HAP-1 (cell line): ENCODE measurements at regions not wholly inside any gene's neighbourhood (a gene's known extent, or its start where the extent isn't known, plus 50 kb on each side); places are given as distances from the start of the nearest gene placed in this dataset.

Source experiments
- DNase-seq, 2 experiments: peaks; one replicate each; pipeline ENCODE4 v3.0.0-alpha.2; 2016 to 2020; ENCODE audit warnings: low spot score in 2 of 2
- H3K27me3 ChIP-seq: fragments of 250-450 bp; sonication (Bioruptor Pico); 2 replicates; pipeline ENCODE4 v1.5.1; 2020; ENCODE audit warnings: low read depth, mild to moderate bottlenecking, moderate library complexity
- H3K36me3 ChIP-seq: fragments of 250-450 bp; sonication (Bioruptor Pico); replicated peaks from 2 replicates; pipeline ENCODE4 v1.5.1; 2020; ENCODE audit warnings: mild to moderate bottlenecking
- H3K4me1 ChIP-seq: fragments of 250-450 bp; sonication (Bioruptor Pico); 2 replicates; pipeline ENCODE4 v1.5.1; 2020; ENCODE audit warnings: mild to moderate bottlenecking
- H3K4me3 ChIP-seq: fragments of 250-450 bp; sonication (Bioruptor Pico); 2 replicates; pipeline ENCODE4 v1.5.1; 2020; ENCODE audit warnings: mild to moderate bottlenecking, moderate library complexity
- H3K9me3 ChIP-seq: fragments of 250-450 bp; sonication (Bioruptor Pico); 2 replicates; pipeline ENCODE4 v1.5.1; 2020; ENCODE audit warnings: mild to moderate bottlenecking, moderate library complexity
- in situ Hi-C: fragments of 300-500 bp; cut with MboI; formaldehyde crosslinking; loops from 3 replicates; pipeline ENCODE4 v1.14.3; 2020; ENCODE audit warnings: low sequenced_read_pairs, inconsistent platforms, mixed read lengths

- in situ Hi-C loops: no loop called here
- Histone ChIP-seq H3K9me3 (no peaks in the 10 kb centered on the region), H3K4me3 (no peak overlapping the region), H3K36me3 (no peaks in the 10 kb centered on the region), H3K27me3 (no peaks in the 10 kb centered on the region), H3K4me1 (no peaks in the 10 kb centered on the region)
- DNase-seq: no peak
Measured at GRCh38 chr16:80210787-80211186, 330.0 kb upstream of the DYNLRB2 start.

GRCh38 chr16:80208743-80209142, 332.1 kb upstream of the DYNLRB2 start:
- in situ Hi-C loops: no loop called here
- no peaks in the 10 kb centered on the region for H3K4me1 ChIP-seq
- no peaks in the 10 kb centered on the region for H3K36me3 ChIP-seq
- no peaks in the 10 kb centered on the region for H3K9me3 ChIP-seq
- H3K27me3 ChIP-seq: no peaks in the 10 kb centered on the region
- no peak for DNase-seq
- no peak overlapping the region for H3K4me3 ChIP-seq

GRCh38 chr16:80208015-80208414, 332.8 kb upstream of the DYNLRB2 start:
- Histone ChIP-seq H3K9me3 (no peaks in the 10 kb centered on the region), H3K4me1 (no peaks in the 10 kb centered on the region), H3K27me3 (no peaks in the 10 kb centered on the region), H3K4me3 (no peak overlapping the region), H3K36me3 (no peaks in the 10 kb centered on the region)
- in situ Hi-C loops: no loop called here
- no peak for DNase-seq

- in situ Hi-C loops: no loop called here
- no peaks in the 10 kb centered on the region for H3K36me3 ChIP-seq
Measured at GRCh38 chr16:80203821-80204220, 337.0 kb upstream of the DYNLRB2 start.

GRCh38 chr16:80202831-80203413, 337.9 kb upstream of the DYNLRB2 start:
- H3K9me3 ChIP-seq: no peaks in the 10 kb centered on the region
- H3K4me1 ChIP-seq: no peaks in the 10 kb centered on the region
- in situ Hi-C loops: no loop called here
- no peaks in the 10 kb centered on the region for H3K36me3 ChIP-seq
- no peak for DNase-seq
- H3K4me3 ChIP-seq: no peak overlapping the region
- H3K27me3 ChIP-seq: no peaks in the 10 kb centered on the region

More at GRCh38 chr16:80203821-80204220, 337.0 kb upstream of the DYNLRB2 start:
- H3K4me3 ChIP-seq: no peak overlapping the region
- H3K9me3 ChIP-seq: no peaks in the 10 kb centered on the region
- no peaks in the 10 kb centered on the region for H3K27me3 ChIP-seq
- H3K4me1 ChIP-seq: no peaks in the 10 kb centered on the region
- no peak for DNase-seq

DNA sequence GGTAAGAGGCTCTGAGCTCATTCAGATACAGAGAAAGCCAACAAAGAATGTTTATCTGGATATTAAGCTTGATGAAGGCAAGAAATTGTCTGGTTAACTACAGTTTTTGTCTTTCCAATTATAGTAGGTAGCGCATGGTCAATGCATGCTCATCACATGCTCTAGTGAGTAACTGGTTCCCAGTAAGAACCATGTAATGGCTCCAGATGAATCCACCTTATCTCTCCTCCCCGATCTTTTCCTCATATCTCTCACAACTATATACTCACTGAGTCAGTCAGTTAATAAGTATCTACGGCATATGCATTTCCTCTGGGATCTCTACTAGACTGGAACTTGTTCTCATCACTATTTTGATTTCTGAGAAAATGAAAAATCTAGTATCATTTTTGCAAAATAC, 340.7 kb upstream of the DYNLRB2 start:
- Histone ChIP-seq H3K4me1 (no peaks in the 10 kb centered on the region), H3K27me3 (no peaks in the 10 kb centered on the region), H3K4me3 (no peak overlapping the region), H3K9me3 (no peaks in the 10 kb centered on the region), H3K36me3 (no peaks in the 10 kb centered on the region)
- in situ Hi-C loops: no loop called here
- DNase-seq: no peak

GRCh38 chr16:80199614-80200013, 341.2 kb upstream of the DYNLRB2 start:
- H3K4me1 ChIP-seq: no peaks in the 10 kb centered on the region
- no peaks in the 10 kb centered on the region for H3K9me3 ChIP-seq
- H3K36me3 ChIP-seq: no peaks in the 10 kb centered on the region
- DNase-seq: no peak
- no peaks in the 10 kb centered on the region for H3K27me3 ChIP-seq
- no peak overlapping the region for H3K4me3 ChIP-seq
- in situ Hi-C loops: no loop called here

DNA sequence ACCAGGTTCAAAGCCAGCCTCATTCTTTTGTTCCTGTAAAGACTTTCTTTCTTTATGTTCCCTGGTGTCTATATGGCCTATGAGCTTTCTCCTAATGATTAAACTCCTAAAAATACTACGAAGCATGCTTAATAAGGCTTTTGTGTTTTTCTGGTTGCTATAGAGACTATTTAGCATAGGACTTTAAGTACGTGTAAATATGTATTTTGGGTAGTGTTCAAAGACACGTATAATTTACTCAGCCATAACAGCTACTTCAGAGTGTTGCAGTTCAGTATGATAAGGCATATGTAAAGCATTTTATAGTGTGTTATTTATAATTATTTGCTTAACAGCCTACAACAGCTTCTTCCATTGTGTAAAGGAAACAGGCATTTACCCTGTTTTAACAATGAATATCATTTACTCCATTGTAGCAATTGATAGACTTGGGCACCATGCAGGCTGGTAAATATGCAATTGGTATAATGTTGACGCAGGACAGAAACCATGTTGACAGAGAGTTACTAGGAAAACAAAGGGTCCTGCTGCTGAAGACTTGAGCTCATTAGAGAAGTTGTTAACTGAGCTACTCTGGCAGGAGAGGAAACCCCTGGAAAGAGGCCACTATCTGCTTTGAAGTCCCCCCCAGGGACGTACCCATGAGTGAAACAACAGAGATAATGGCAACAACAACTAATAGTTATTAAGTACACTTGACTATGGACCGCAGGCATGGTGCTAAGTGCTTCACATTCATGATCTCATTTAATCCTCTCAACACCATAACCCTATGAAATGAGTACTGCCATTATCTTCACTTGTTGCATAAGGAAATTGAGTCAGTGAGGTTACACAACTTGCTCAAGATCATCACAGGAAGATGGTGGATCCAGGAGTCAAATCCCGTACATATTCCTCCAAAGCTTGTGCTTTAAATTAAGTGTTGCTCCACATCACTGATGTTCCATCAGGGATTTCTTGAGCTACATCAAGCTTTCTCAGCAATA, 342.2 kb upstream of the DYNLRB2 start:
- DNase-seq: no peak
- in situ Hi-C loops: no loop called here

GRCh38 chr16:80197741-80198201, 343.0 kb upstream of the DYNLRB2 start:
- Histone ChIP-seq H3K9me3 (no peaks in the 10 kb centered on the region), H3K36me3 (no peaks in the 10 kb centered on the region), H3K4me3 (no peak overlapping the region), H3K27me3 (no peaks in the 10 kb centered on the region), H3K4me1 (no peaks in the 10 kb centered on the region)
- no peak for DNase-seq
- in situ Hi-C loops: no loop called here

More for the DNA sequence above, 342.2 kb upstream of the DYNLRB2 start:
- H3K36me3 ChIP-seq: no peaks in the 10 kb centered on the region
- H3K9me3 ChIP-seq: no peaks in the 10 kb centered on the region
- no peaks in the 10 kb centered on the region for H3K27me3 ChIP-seq
- H3K4me1 ChIP-seq: no peaks in the 10 kb centered on the region
- no peak overlapping the region for H3K4me3 ChIP-seq

- H3K36me3 ChIP-seq: no peaks in the 10 kb centered on the region
- no peaks in the 10 kb centered on the region for H3K4me1 ChIP-seq
- in situ Hi-C loops: no loop called here
- H3K9me3 ChIP-seq: no peaks in the 10 kb centered on the region
- H3K4me3 ChIP-seq: no peak overlapping the region
- no peaks in the 10 kb centered on the region; the same call in 1 of the 2 replicates for H3K27me3 ChIP-seq
- DNase-seq: no peak
Measured at GRCh38 chr16:80191928-80192327, 348.9 kb upstream of the DYNLRB2 start.

- in situ Hi-C loops: no loop called here
- DNase-seq: no peak
- H3K4me1 ChIP-seq: no peaks in the 10 kb centered on the region
- H3K36me3 ChIP-seq: no peaks in the 10 kb centered on the region
- H3K27me3 ChIP-seq: no peaks in the 10 kb centered on the region; the same call in 1 of the 2 replicates
- no peak overlapping the region for H3K4me3 ChIP-seq
- H3K9me3 ChIP-seq: no peaks in the 10 kb centered on the region
Measured at GRCh38 chr16:80189476-80190175, 351.2 kb upstream of the DYNLRB2 start.

DNA sequence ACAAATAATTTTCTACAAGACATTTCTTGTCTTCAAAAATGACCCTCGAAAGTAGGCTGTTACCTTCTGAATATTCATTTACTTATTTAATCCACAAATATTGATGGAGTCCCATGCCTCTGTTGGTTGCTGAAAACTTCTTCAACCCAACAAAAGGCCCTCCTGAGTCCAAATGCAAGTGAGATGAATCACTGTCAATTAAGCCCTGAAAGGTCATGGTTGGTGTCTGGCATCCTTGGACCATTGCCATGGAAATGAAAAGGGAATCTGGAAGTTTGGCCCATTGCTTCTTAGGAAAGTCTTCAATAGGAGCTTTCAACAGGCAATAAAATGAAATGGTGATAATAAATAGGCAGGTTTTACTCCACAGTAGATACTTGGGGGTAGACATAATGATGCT, 364.7 kb upstream of the DYNLRB2 start:
- H3K4me3 ChIP-seq: no peak overlapping the region
- no peak for DNase-seq
- H3K27me3 ChIP-seq: peaks cover 9% of the 10 kb centered on the region
- no peaks in the 10 kb centered on the region for H3K9me3 ChIP-seq
- no peaks in the 10 kb centered on the region for H3K36me3 ChIP-seq
- in situ Hi-C loops: no loop called here
- H3K4me1 ChIP-seq: no peaks in the 10 kb centered on the region

- no peaks in the 10 kb centered on the region for H3K4me1 ChIP-seq
Measured at GRCh38 chr16:80175011-80175410, 365.8 kb upstream of the DYNLRB2 start.

DNA sequence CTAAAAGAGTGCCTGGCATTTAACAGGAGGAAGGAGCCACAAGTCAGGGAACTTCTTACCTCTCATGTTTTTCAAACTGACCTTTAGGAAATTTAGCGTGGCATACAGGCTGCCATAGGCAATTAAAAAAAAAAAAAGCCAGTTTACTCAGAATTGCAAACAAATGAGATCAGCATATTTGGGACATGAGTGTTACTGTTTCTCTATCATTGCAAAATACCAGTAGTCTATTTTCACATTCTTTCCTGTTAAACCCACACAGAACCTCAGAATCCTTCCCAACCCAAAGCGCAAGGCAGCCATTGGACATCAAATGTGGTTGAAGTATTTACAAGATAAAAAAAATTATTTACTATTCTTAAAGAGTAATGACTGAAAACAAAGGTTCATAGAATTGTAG, 366.4 kb upstream of the DYNLRB2 start:
- Histone ChIP-seq H3K4me1 (no peaks in the 10 kb centered on the region), H3K27me3 (peaks cover 8% of the 10 kb centered on the region), H3K9me3 (no peaks in the 10 kb centered on the region), H3K36me3 (no peaks in the 10 kb centered on the region), H3K4me3 (no peak overlapping the region)
- in situ Hi-C loops: no loop called here
- DNase-seq: no peak

More at GRCh38 chr16:80175011-80175410, 365.8 kb upstream of the DYNLRB2 start:
- no peak overlapping the region for H3K4me3 ChIP-seq
- no peak for DNase-seq
- H3K27me3 ChIP-seq: peaks cover 9% of the 10 kb centered on the region
- in situ Hi-C loops: no loop called here
- no peaks in the 10 kb centered on the region for H3K36me3 ChIP-seq
- no peaks in the 10 kb centered on the region for H3K9me3 ChIP-seq
